ENCODE measurements at regions not wholly inside any gene's neighbourhood (a gene's known extent, or its start where the extent isn't known, plus 50 kb on each side); places are given as distances from the start of the nearest gene placed in this dataset.

GRCh38 chr1:118660769-118661168 lies 327.4 kb downstream of the TBX15 start:
- TF ChIP-seq POLR2AphosphoS5 (IDR thresholded peaks at IDR 0.05; ENCODE audit: low read depth, low read length) (no peak), SPI1 (IDR thresholded peaks at IDR 0.05; ENCODE audit: low read depth, low read length) (no peak), POLR2A (IDR thresholded peaks at IDR 0.05; ENCODE audit: low read depth, low read length) (no peak), TAF1 (IDR thresholded peaks at IDR 0.05; ENCODE audit: low read depth, low read length) (no peak)

Measured in GM12891 (cell line).